ENCODE measurements at regions not wholly inside any gene's neighbourhood (a gene's known extent, or its start where the extent isn't known, plus 50 kb on each side); places are given as distances from the start of the nearest gene placed in this dataset.

DNA sequence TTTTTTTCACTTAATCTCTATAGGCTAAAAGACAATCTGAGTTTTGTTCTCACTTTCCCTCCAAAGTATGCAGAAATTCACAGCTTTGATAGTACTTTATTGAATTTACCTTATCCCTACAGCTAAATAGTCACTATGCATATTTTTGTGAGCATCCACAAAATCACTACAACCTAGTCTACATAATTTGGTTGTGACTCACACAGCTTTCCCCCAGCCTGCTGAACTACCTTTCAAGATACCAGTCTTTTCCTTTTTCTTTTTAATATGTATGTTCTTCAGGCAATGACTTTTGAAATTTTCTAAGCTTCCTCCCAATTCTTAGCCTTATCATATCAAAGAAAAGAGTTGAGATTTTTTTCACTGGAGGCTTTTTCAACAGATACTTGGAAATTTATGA lies 347.3 kb upstream of the CDH6 start:
- H3K4me3 Mint-ChIP-seq (ENCODE audit: unreplicated experiment), result no peak overlapping the region
- no peaks in the 10 kb centered on the region for H3K36me3 Mint-ChIP-seq (ENCODE audit: low read depth)
- DNase-seq (ENCODE audit: low spot score), result no peak
- H3K27ac Mint-ChIP-seq (ENCODE audit: unreplicated experiment), result no peak overlapping the region
- peaks cover 50% of the 10 kb centered on the region for H3K4me1 Mint-ChIP-seq (ENCODE audit: low read depth)
- TF ChIP-seq, protein P1, sequence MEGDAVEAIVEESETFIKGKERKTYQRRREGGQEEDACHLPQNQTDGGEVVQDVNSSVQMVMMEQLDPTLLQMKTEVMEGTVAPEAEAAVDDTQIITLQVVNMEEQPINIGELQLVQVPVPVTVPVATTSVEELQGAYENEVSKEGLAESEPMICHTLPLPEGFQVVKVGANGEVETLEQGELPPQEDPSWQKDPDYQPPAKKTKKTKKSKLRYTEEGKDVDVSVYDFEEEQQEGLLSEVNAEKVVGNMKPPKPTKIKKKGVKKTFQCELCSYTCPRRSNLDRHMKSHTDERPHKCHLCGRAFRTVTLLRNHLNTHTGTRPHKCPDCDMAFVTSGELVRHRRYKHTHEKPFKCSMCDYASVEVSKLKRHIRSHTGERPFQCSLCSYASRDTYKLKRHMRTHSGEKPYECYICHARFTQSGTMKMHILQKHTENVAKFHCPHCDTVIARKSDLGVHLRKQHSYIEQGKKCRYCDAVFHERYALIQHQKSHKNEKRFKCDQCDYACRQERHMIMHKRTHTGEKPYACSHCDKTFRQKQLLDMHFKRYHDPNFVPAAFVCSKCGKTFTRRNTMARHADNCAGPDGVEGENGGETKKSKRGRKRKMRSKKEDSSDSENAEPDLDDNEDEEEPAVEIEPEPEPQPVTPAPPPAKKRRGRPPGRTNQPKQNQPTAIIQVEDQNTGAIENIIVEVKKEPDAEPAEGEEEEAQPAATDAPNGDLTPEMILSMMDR (IDR thresholded peaks at IDR 0.05), result no peak
- H3K9me3 Mint-ChIP-seq (ENCODE audit: low read depth), result no peaks in the 10 kb centered on the region
- H3K27me3 Mint-ChIP-seq (ENCODE audit: low read depth), result no peaks in the 10 kb centered on the region

DNA sequence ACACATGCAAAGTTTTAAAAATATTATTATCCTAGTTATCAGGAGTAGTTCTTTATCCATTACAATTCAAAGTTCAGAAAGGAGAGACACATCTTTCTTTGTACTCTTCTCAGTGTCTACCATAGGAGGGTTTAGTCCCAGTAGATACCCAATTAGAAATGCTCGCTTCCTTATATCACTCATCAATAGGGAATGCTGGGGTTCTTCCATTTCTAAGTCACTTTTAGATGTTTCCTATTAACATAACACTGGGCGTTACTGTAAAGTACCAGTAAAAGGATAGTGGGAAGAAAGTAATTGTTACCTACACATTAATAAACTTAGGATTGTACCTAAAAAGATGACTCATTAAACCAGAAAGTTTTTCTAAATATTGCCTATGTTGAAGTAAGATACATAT lies 348.3 kb upstream of the CDH6 start:
- no peaks in the 10 kb centered on the region for H3K27me3 Mint-ChIP-seq (ENCODE audit: low read depth)
- no peaks in the 10 kb centered on the region for H3K9me3 Mint-ChIP-seq (ENCODE audit: low read depth)
- no peaks in the 10 kb centered on the region for H3K36me3 Mint-ChIP-seq (ENCODE audit: low read depth)
- H3K4me1 Mint-ChIP-seq (ENCODE audit: low read depth), result peaks cover 43% of the 10 kb centered on the region
- no peak overlapping the region for H3K27ac Mint-ChIP-seq (ENCODE audit: unreplicated experiment)
- no peak overlapping the region for H3K4me3 Mint-ChIP-seq (ENCODE audit: unreplicated experiment)
- no peak for DNase-seq (ENCODE audit: low spot score)
- TF ChIP-seq, protein P1 (IDR thresholded peaks at IDR 0.05), result no peak

DNA sequence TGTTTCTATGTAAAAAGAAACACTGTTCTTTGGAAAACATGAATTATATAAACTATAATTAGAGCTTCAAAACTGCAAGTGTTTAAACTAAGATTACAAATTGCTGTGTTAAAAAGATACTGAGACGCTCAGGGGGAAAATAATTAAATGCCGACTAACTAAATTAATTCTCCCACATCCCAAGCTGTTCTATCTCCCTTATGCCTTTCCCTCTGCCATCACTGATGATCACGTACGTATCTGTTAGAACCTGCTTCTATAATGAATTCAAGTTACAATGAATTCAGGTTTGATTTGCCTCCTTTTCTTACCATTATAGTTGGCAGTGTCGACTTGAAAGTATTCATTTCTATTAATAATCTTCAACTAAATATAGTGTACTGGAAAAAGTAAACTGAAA lies 349.9 kb upstream of the CDH6 start:
- Mint-ChIP-seq H3K4me3 (ENCODE audit: unreplicated experiment) (no peak overlapping the region), H3K27me3 (ENCODE audit: low read depth) (no peaks in the 10 kb centered on the region), H3K4me1 (ENCODE audit: low read depth) (peaks cover 29% of the 10 kb centered on the region), H3K9me3 (ENCODE audit: low read depth) (no peaks in the 10 kb centered on the region), H3K36me3 (ENCODE audit: low read depth) (no peaks in the 10 kb centered on the region), H3K27ac (ENCODE audit: unreplicated experiment) (no peak overlapping the region)
- TF ChIP-seq, protein P1 (IDR thresholded peaks at IDR 0.05), result no peak
- DNase-seq (ENCODE audit: low spot score), result no peak

DNA sequence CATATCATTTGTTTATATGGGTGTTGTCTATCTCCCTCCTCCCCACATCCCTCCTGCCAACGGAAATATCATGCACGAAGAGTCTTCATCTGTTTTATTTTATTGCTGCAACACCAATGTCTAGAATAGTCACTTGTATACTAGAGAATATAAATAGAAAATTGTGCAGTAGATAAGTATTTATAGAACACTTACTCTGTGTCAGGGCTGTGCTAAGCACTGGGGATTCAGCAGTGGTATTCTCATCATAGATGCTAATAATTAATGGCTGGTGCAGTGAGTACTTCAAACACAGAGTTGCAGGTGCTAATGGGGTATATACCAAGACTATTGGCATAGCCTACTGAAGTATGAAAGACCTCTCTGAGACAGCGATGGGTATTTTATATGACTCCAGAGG lies 353.5 kb upstream of the CDH6 start:
- no peaks in the 10 kb centered on the region for H3K36me3 Mint-ChIP-seq (ENCODE audit: low read depth)
- no peak for DNase-seq (ENCODE audit: low spot score)
- H3K9me3 Mint-ChIP-seq (ENCODE audit: low read depth), result peaks cover 2% of the 10 kb centered on the region
- TF ChIP-seq, protein P1 (IDR thresholded peaks at IDR 0.05), result no peak
- H3K4me1 Mint-ChIP-seq (ENCODE audit: low read depth), result peaks cover 7% of the 10 kb centered on the region
- no peak overlapping the region for H3K4me3 Mint-ChIP-seq (ENCODE audit: unreplicated experiment)
- no peak overlapping the region for H3K27ac Mint-ChIP-seq (ENCODE audit: unreplicated experiment)
- no peaks in the 10 kb centered on the region for H3K27me3 Mint-ChIP-seq (ENCODE audit: low read depth)

DNA sequence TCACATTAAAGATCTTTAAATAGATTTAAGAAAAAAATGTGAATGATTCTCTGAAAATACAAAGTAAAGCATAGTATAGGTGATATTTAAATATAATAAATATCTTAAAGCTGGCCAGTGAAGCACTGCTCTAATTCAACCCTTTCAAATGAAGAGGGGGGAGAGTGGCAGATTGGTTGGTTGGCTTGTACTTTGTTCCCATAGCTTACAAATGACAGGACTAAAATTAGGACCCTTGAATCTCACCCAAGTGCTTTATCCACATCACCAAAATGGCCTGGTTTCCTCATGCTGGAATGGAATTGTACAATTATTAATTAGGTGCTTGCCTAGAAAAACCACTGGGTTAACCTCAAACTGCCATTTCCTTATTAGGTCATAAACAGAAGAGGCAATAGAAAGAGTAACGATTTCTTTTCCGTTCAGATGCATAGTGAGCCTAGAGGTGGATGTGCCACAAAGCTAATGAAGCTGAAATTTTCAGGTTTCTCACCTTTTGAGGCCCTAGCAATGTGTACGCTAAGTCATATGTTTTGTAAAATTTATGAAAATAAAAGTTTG lies 354.5 kb upstream of the CDH6 start:
- Mint-ChIP-seq H3K36me3 (ENCODE audit: low read depth) (no peaks in the 10 kb centered on the region), H3K9me3 (ENCODE audit: low read depth) (peaks cover 2% of the 10 kb centered on the region), H3K4me1 (ENCODE audit: low read depth) (no peaks in the 10 kb centered on the region), H3K27me3 (ENCODE audit: low read depth) (no peaks in the 10 kb centered on the region), H3K27ac (ENCODE audit: unreplicated experiment) (no peak overlapping the region), H3K4me3 (ENCODE audit: unreplicated experiment) (no peak overlapping the region)
- TF ChIP-seq, protein P1 (IDR thresholded peaks at IDR 0.05), result no peak
- no peak for DNase-seq (ENCODE audit: low spot score)
